CD4-positive, alpha-beta memory T cell (primary cell): ENCODE measurements at regions not wholly inside any gene's neighbourhood (a gene's known extent, or its start where the extent isn't known, plus 50 kb on each side); places are given as distances from the start of the nearest gene placed in this dataset.

Experiments
- CTCF ChIA-PET: fragments of 350-600 bp; sonication (Branson Sonifier 250); formaldehyde crosslinking; loops from one replicate; lab custom pipeline; 2021; ENCODE audit warnings: inconsistent platforms; ENCODE audit not compliant: partially characterized antibody; lab: Charles Lee
- POLR2A ChIA-PET: fragments of 350-600 bp; sonication (Branson Sonifier 250); formaldehyde crosslinking; loops from one replicate; lab custom pipeline; 2021; ENCODE audit not compliant: partially characterized antibody; lab: Charles Lee
- DNase-seq, 5 donors: peaks; one replicate each; pipeline versions ENCODE4 v3.0.0 to v3.0.0-alpha.2; 2020 to 2022; ENCODE audit warnings: mixed read lengths in 1 of 5
- H3K27ac ChIP-seq: one replicate; pipeline ENCODE4 v1.7.0; 2013; ENCODE audit warnings: low read depth, low read length
- H3K27me3 ChIP-seq: 2 replicates; pipeline ENCODE4 v1.7.0; 2013; ENCODE audit warnings: mild to moderate bottlenecking, low read length, moderate library complexity; ENCODE audit not compliant: insufficient read depth
- H3K36me3 ChIP-seq: 2 replicates; pipeline ENCODE4 v1.7.0; 2013; ENCODE audit warnings: mild to moderate bottlenecking, low read length, moderate library complexity; ENCODE audit not compliant: insufficient read depth
- H3K4me1 ChIP-seq: 2 replicates; pipeline ENCODE4 v1.7.0; 2013; ENCODE audit warnings: mild to moderate bottlenecking, low read length, moderate library complexity; ENCODE audit not compliant: insufficient read depth
- H3K4me3 ChIP-seq, 2 donors: one replicate each; pipeline ENCODE4 v1.7.0; 2013; ENCODE audit warnings: low read length in 2 of 2, mild to moderate bottlenecking in 1 of 2
- H3K9me3 ChIP-seq, 2 donors: one replicate each; pipeline ENCODE4 v1.7.0; 2013; ENCODE audit warnings: low read length in 2 of 2, control low read depth in 1 of 2; ENCODE audit not compliant: control insufficient read depth in 1 of 2
- H3K27ac Mint-ChIP-seq, 7 donors: one replicate each; pipeline ENCODE4 v1.8.0; 2020 to 2021; ENCODE audit warnings: mixed read lengths in 7 of 7, mild to moderate bottlenecking in 6 of 7, inconsistent platforms in 3 of 7, moderate library complexity in 3 of 7
- H3K27me3 Mint-ChIP-seq, 2 donors: one replicate each; pipeline ENCODE4 v1.8.0; 2020 to 2021; ENCODE audit warnings: mixed read lengths in 2 of 2
- H3K36me3 Mint-ChIP-seq, 2 donors: one replicate each; pipeline ENCODE4 v1.8.0; 2020 to 2021; ENCODE audit warnings: mixed read lengths in 2 of 2, inconsistent platforms in 1 of 2, mild to moderate bottlenecking in 1 of 2
- H3K4me1 Mint-ChIP-seq, 4 donors: one replicate each; pipeline ENCODE4 v1.8.0; 2020 to 2021; ENCODE audit warnings: mixed read lengths in 4 of 4, mild to moderate bottlenecking in 1 of 4
- H3K4me3 Mint-ChIP-seq, 8 donors: one replicate each; pipeline ENCODE4 v1.8.0; 2020 to 2021; ENCODE audit warnings: mixed read lengths in 8 of 8, mild to moderate bottlenecking in 7 of 8, moderate library complexity in 6 of 8, inconsistent platforms in 3 of 8
- H3K9me3 Mint-ChIP-seq, 8 donors: one replicate each; pipeline ENCODE4 v1.8.0; 2020 to 2021; ENCODE audit warnings: mixed read lengths in 8 of 8, mild to moderate bottlenecking in 5 of 8, inconsistent platforms in 3 of 8, moderate library complexity in 1 of 8
- intact Hi-C: fragments of 100-400 bp; cut with micrococcal nuclease; formaldehyde crosslinking; loops from one replicate; pipeline ENCODE4 v1.15.1; 2023

GRCh38 chr1:67482733-67483482 is 52.7 kb upstream of the SERBP1 start:
- H3K4me3 Mint-ChIP-seq: no peak overlapping the region
- CTCF ChIA-PET: interaction anchor here (0.8 to 1.2 kb wide), 2 partner anchors 18 to 268 kb away, joined by 3 to 7 read pairs; no protein-coding TSS in a partner anchor

GRCh38 chr1:67484492-67484891 is 54.3 kb upstream of the SERBP1 start:
- H3K4me3 Mint-ChIP-seq: no peak overlapping the region
- H3K27me3 ChIP-seq: no peaks in the 10 kb centered on the region
- intact Hi-C loops: no loop called here
- H3K4me1 ChIP-seq: no peaks in the 10 kb centered on the region
- H3K4me3 ChIP-seq: no peak overlapping the region
- H3K27ac Mint-ChIP-seq: no peak overlapping the region
- no peak for DNase-seq
- H3K27ac ChIP-seq: no peak overlapping the region
- ChIA-PET CTCF (no interaction called here), POLR2A (no interaction called here)
- H3K9me3 Mint-ChIP-seq: no peaks in the 10 kb centered on the region
- H3K36me3 ChIP-seq: no peaks in the 10 kb centered on the region
- no peaks in the 10 kb centered on the region for H3K4me1 Mint-ChIP-seq
- no peaks in the 10 kb centered on the region for H3K27me3 Mint-ChIP-seq
- H3K36me3 Mint-ChIP-seq: no peaks in the 10 kb centered on the region
- no peaks in the 10 kb centered on the region for H3K9me3 ChIP-seq

More at GRCh38 chr1:67482733-67483482, 52.7 kb upstream of the SERBP1 start:
- H3K27me3 Mint-ChIP-seq: no peaks in the 10 kb centered on the region
- Histone ChIP-seq H3K9me3 (no peaks in the 10 kb centered on the region), H3K4me3 (no peak overlapping the region), H3K4me1 (no peaks in the 10 kb centered on the region), H3K36me3 (no peaks in the 10 kb centered on the region), H3K27me3 (no peaks in the 10 kb centered on the region), H3K27ac (no peak overlapping the region)
- intact Hi-C loops: no loop called here
- no peaks in the 10 kb centered on the region for H3K9me3 Mint-ChIP-seq
- POLR2A ChIA-PET: no interaction called here
- H3K4me1 Mint-ChIP-seq: no peaks in the 10 kb centered on the region
- H3K27ac Mint-ChIP-seq: no peak overlapping the region
- no peaks in the 10 kb centered on the region for H3K36me3 Mint-ChIP-seq
- no peak for DNase-seq

- no peaks in the 10 kb centered on the region for H3K9me3 ChIP-seq
- no peak overlapping the region for H3K27ac ChIP-seq
- CTCF ChIA-PET: interaction anchor here (1.8 kb wide), 1 partner anchor 16 kb away, joined by 9 read pairs; no protein-coding TSS in a partner anchor
- no peak for DNase-seq
- Mint-ChIP-seq H3K27me3 (no peaks in the 10 kb centered on the region), H3K4me1 (no peaks in the 10 kb centered on the region), H3K36me3 (no peaks in the 10 kb centered on the region), H3K9me3 (no peaks in the 10 kb centered on the region), H3K27ac (no peak overlapping the region), H3K4me3 (no peak overlapping the region)
- POLR2A ChIA-PET: no interaction called here
- no peaks in the 10 kb centered on the region for H3K36me3 ChIP-seq
- no peak overlapping the region for H3K4me3 ChIP-seq
- intact Hi-C loops: no loop called here
- no peaks in the 10 kb centered on the region for H3K4me1 ChIP-seq
- no peaks in the 10 kb centered on the region for H3K27me3 ChIP-seq
Observed at GRCh38 chr1:67485046-67485811, 55.0 kb upstream of the SERBP1 start.

DNA sequence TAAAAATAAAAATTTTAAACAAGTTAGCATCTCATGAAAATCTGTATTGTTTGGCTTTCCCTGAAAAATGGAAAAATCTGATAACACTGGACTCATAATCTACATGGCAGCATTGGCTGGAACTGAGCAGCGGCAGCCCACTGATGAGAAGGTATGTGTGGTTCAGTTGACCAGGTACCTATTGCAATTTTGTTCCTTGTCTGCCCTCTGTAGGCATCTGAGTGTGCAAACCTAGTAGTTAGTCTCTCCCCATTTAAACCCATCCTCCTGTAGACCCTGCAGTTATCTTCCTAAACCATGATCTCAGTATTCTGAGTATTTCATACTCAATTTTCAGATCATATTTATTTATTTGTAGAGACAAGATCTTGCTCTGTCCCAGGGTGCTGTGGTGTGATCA is 59.4 kb upstream of the SERBP1 start:
- H3K36me3 Mint-ChIP-seq: no peaks in the 10 kb centered on the region
- Histone ChIP-seq H3K4me1 (no peaks in the 10 kb centered on the region), H3K4me3 (no peak overlapping the region), H3K27ac (no peak overlapping the region), H3K36me3 (no peaks in the 10 kb centered on the region), H3K9me3 (no peaks in the 10 kb centered on the region), H3K27me3 (no peaks in the 10 kb centered on the region)
- POLR2A ChIA-PET: no interaction called here
- H3K4me3 Mint-ChIP-seq: no peak overlapping the region
- no peaks in the 10 kb centered on the region for H3K4me1 Mint-ChIP-seq
- no peak overlapping the region for H3K27ac Mint-ChIP-seq
- intact Hi-C loops: no loop called here
- peak in 1 of 5 donors; percentile 9 for DNase-seq
- H3K9me3 Mint-ChIP-seq: no peaks in the 10 kb centered on the region
- H3K27me3 Mint-ChIP-seq: no peaks in the 10 kb centered on the region
- CTCF ChIA-PET: interaction anchor here (3.4 to 6.0 kb wide), 2 partner anchors 12 to 275 kb away, joined by 12 to 46 read pairs; no protein-coding TSS in a partner anchor

GRCh38 chr1:67491280-67491679 is 61.1 kb upstream of the SERBP1 start:
- Histone ChIP-seq H3K27me3 (no peaks in the 10 kb centered on the region), H3K4me1 (no peaks in the 10 kb centered on the region), H3K9me3 (no peaks in the 10 kb centered on the region), H3K36me3 (no peaks in the 10 kb centered on the region), H3K27ac (no peak overlapping the region), H3K4me3 (no peak overlapping the region)
- Mint-ChIP-seq H3K27ac (no peak overlapping the region), H3K9me3 (no peaks in the 10 kb centered on the region), H3K36me3 (no peaks in the 10 kb centered on the region), H3K4me3 (no peak overlapping the region), H3K4me1 (no peaks in the 10 kb centered on the region), H3K27me3 (no peaks in the 10 kb centered on the region)
- POLR2A ChIA-PET: no interaction called here
- CTCF ChIA-PET: interaction anchor here (0.8 to 6.0 kb wide), 7 partner anchors 10 to 279 kb away, joined by 3 to 46 read pairs (median 3); no protein-coding TSS in a partner anchor
- DNase-seq: no peak
- intact Hi-C loops: no loop called here

DNA sequence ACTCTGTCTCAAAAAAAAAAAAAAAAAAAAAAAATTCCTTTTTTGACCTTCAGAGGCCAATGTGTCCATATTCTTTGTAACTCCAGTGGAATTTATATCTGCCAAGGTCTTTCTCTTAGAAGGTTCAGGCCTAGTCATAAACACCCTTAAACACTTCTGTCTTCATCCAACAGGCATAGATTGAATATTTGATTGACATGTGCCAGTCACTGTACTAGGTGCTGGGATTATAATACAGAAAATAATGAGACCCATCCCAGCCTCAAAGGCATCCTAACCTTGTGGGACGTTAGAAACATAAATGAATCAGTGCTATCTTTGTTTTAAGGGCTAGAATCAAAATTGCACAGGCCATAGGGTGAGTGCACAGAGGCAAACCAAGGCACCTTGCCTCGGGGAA is 62.9 kb upstream of the SERBP1 start:
- intact Hi-C loops: no loop called here
- Mint-ChIP-seq H3K4me1 (no peaks in the 10 kb centered on the region), H3K27ac (no peak overlapping the region), H3K9me3 (no peaks in the 10 kb centered on the region), H3K27me3 (no peaks in the 10 kb centered on the region), H3K4me3 (no peak overlapping the region), H3K36me3 (no peaks in the 10 kb centered on the region)
- Histone ChIP-seq H3K9me3 (no peaks in the 10 kb centered on the region), H3K36me3 (no peaks in the 10 kb centered on the region), H3K4me1 (no peaks in the 10 kb centered on the region), H3K27ac (no peak overlapping the region), H3K27me3 (no peaks in the 10 kb centered on the region), H3K4me3 (no peak overlapping the region)
- CTCF ChIA-PET: interaction anchor here (6.0 to 6.1 kb wide), 2 partner anchors 9 to 279 kb away, joined by 44 to 46 read pairs; no protein-coding TSS in a partner anchor
- DNase-seq: no peak
- POLR2A ChIA-PET: no interaction called here

- H3K4me3 ChIP-seq: no peak overlapping the region
- H3K4me1 ChIP-seq: peaks cover 1% of the 10 kb centered on the region
- H3K9me3 Mint-ChIP-seq: no peaks in the 10 kb centered on the region
- no peaks in the 10 kb centered on the region for H3K9me3 ChIP-seq
- no peak for DNase-seq
- H3K27me3 Mint-ChIP-seq: no peaks in the 10 kb centered on the region
- POLR2A ChIA-PET: no interaction called here
- no peaks in the 10 kb centered on the region for H3K36me3 Mint-ChIP-seq
- no peaks in the 10 kb centered on the region for H3K27me3 ChIP-seq
- CTCF ChIA-PET: interaction anchor here (6.1 kb wide), 1 partner anchor 282 kb away, joined by 44 read pairs; no protein-coding TSS in a partner anchor
- peaks cover under 1 to 2% (median under 1%) of the 10 kb centered on the region in 4 donors for H3K4me1 Mint-ChIP-seq
- no peaks in the 10 kb centered on the region for H3K36me3 ChIP-seq
- no peak overlapping the region for H3K4me3 Mint-ChIP-seq
- no peak overlapping the region for H3K27ac Mint-ChIP-seq
- intact Hi-C loops: no loop called here
- no peak overlapping the region for H3K27ac ChIP-seq
Observed at GRCh38 chr1:67495327-67495726, 65.1 kb upstream of the SERBP1 start.
